D721Med (cell line): ENCODE measurements at regions not wholly inside any gene's neighbourhood (a gene's known extent, or its start where the extent isn't known, plus 50 kb on each side); places are given as distances from the start of the nearest gene placed in this dataset.

ENCODE experiments used
- DNase-seq: peaks from one replicate; pipeline ENCODE4 v3.0.0; 2011; ENCODE audit warnings: low spot score; ENCODE audit not compliant: insufficient read length
- FAIRE-seq: peaks from 2 replicates; lab custom pipeline; 2011; peaks lifted over from hg19 to GRCh38; lab: Jason Lieb, UNC
- TF ChIP-seq, protein P1 (sequence below): IDR thresholded peaks from 2 replicates; pipeline ENCODE4 v1.5.1; 2012; ENCODE audit warnings: mild to moderate bottlenecking, control low read depth; ENCODE audit not compliant: insufficient read depth; ENCODE audit errors: missing control alignments

GRCh38 chr5:17339841-17340240, 122.4 kb downstream of the BASP1 start:
- TF ChIP-seq, protein P1, sequence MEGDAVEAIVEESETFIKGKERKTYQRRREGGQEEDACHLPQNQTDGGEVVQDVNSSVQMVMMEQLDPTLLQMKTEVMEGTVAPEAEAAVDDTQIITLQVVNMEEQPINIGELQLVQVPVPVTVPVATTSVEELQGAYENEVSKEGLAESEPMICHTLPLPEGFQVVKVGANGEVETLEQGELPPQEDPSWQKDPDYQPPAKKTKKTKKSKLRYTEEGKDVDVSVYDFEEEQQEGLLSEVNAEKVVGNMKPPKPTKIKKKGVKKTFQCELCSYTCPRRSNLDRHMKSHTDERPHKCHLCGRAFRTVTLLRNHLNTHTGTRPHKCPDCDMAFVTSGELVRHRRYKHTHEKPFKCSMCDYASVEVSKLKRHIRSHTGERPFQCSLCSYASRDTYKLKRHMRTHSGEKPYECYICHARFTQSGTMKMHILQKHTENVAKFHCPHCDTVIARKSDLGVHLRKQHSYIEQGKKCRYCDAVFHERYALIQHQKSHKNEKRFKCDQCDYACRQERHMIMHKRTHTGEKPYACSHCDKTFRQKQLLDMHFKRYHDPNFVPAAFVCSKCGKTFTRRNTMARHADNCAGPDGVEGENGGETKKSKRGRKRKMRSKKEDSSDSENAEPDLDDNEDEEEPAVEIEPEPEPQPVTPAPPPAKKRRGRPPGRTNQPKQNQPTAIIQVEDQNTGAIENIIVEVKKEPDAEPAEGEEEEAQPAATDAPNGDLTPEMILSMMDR: no peak
- DNase-seq (no peak), FAIRE-seq (no peak)

DNA sequence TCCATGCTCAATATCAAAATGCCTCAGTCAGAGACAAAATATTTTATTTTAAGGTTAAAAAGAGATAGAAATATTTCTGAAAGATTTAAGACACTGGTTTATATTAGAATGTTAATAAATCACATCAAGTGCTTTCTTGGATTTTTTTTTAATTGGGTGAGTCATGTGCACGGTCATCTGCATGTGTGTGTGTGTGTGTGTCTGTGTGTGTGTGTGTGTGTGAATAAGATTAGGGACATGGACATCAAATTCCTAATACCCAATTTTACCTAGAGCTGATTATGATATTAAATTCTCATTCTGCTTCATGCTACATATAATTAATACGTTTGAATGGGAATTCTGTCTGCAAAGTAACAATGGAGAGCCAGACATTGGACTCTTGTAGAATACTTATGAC, 122.9 kb downstream of the BASP1 start:
- TF ChIP-seq, protein P1: no peak
- FAIRE-seq: no peak

GRCh38 chr5:17340819-17341218, 123.4 kb downstream of the BASP1 start:
- TF ChIP-seq, protein P1: no peak
- DNase-seq (no peak), FAIRE-seq (no peak)

More for the DNA sequence above, 122.9 kb downstream of the BASP1 start:
- DNase-seq: no peak

DNA sequence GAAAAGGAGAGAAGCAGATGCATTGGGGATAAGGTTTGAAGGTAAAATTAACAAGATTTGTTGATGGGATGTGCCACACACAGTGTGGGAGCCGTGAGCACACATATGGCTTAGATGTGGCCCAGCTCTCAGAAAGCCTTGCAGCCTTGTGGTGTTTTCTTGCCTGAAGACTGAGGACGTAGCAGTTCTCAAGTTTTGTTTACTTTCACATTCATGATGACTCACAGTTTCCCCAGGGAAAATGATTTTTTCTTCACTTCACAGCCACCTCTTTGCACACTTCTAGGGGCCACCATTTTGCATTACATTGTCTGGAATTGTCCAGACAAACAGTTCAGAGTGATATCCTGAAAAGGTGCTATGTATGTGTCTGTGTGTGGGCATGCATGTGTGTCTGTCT, 126.2 kb downstream of the BASP1 start:
- DNase-seq (no peak), FAIRE-seq (no peak)
- TF ChIP-seq, protein P1: no peak

DNA sequence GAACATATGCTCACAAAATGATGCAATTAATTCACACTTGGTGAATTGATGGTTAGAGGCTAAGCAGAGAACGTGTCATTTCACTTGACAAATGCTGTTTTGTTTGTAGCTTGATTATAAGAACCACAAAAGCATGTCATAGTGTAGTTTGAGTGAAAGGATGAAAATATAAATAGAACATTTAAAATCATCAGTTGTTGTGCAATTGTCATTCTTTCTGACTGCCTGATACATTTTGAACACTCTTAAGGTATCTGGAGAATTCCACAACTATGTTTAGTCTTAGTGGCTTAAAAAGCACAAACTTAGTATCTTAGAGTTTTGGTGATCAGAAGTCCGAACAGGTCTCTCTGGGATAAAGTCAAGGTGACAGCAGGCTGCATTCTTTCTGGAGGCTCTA, 129.4 kb downstream of the BASP1 start:
- TF ChIP-seq, protein P1: no peak
- no peak for FAIRE-seq

DNA sequence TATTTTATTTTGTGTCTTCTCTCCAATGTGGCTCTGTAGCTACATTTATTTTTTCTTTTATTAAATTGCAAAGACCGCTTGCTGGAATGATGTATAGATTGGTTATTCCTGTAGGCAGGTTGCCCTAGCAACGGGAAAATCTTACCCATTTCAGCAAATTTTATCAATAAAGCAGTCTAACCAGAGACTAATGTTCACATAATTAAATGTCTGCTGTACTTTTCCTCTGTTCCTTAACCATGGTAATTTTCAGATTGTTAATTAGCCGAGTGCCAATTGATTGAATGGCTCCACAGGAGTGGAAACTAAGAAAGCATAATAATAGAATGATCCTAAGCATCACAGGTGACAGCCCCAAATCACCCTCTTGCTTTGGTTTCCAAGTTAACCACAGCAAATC, 134.8 kb downstream of the BASP1 start:
- FAIRE-seq (no peak), DNase-seq (no peak)
- TF ChIP-seq, protein P1: no peak

More for the DNA sequence above, 129.4 kb downstream of the BASP1 start:
- DNase-seq: no peak

DNA sequence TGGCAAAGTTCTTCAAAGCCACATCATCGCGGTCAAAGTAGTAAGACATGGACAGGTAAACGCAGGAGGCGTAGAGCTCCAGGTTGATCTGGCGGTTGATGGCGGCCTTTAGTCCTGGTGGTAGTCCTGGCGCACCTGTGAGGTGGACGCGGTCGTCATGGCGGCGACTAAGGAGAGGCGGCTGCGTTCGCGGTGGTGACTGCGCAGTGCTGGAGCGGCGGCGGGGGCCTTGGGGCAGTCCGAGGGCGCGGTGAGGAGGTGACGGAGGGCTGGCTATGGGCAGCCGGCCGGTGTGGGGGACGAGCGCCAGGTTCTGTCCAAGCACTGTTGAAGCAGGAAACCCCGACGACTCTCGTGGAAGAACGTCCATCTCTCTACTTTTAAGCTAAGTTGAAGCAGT, 136.8 kb downstream of the BASP1 start:
- DNase-seq (no peak), FAIRE-seq (no peak)
- TF ChIP-seq, protein P1: no peak
